ENCODE measurements at regions not wholly inside any gene's neighbourhood (a gene's known extent, or its start where the extent isn't known, plus 50 kb on each side); places are given as distances from the start of the nearest gene placed in this dataset.
A peak's percentile ranks its signal among the peaks of the same experiment; 100 is the strongest.

- H3K9me3 Mint-ChIP-seq (ENCODE audit: unreplicated experiment) = peaks cover 13% of the 10 kb centered on the region
- FAIRE-seq = no peak
These were observed 76.1 kb upstream of the RTL6 start for GRCh38 chr22:44574057-44574639.

GRCh38 chr22:44573451-44573850 is 75.4 kb upstream of the RTL6 start:
- Histone ChIP-seq H3K4me2 (ENCODE audit: low read length) (no peak overlapping the region), H3K27me3 (ENCODE audit: insufficient read depth, low read length) (no peaks in the 10 kb centered on the region), H3K9ac (ENCODE audit: low read length) (no peak overlapping the region), H3K27ac (ENCODE audit: low read depth, low read length) (no peak overlapping the region), H3K4me1 (ENCODE audit: insufficient read depth, low read length) (no peaks in the 10 kb centered on the region), H3K79me2 (ENCODE audit: insufficient read depth, low read length) (no peaks in the 10 kb centered on the region), H4K20me1 (ENCODE audit: insufficient read depth, low read length) (no peaks in the 10 kb centered on the region), H2AFZ (ENCODE audit: low read depth, low read length) (no peak overlapping the region), H3K36me3 (ENCODE audit: insufficient read depth, low read length) (no peaks in the 10 kb centered on the region), H3K9me3 (ENCODE audit: insufficient read depth, low read depth, low read length) (peaks cover 6% of the 10 kb centered on the region), H3K4me3 (ENCODE audit: insufficient read depth, low read depth, low read length) (no peak overlapping the region)
- no peaks in the 10 kb centered on the region for H3K36me3 Mint-ChIP-seq (ENCODE audit: low read depth, unreplicated experiment)
- peaks cover 49% of the 10 kb centered on the region for H3K27me3 Mint-ChIP-seq (ENCODE audit: low read depth, unreplicated experiment)
- no peak for DNase-seq (ENCODE audit: low read depth)
- H3K4me3 Mint-ChIP-seq (ENCODE audit: unreplicated experiment) = no peak overlapping the region
- no peak for TF ChIP-seq CTCF (IDR thresholded peaks at IDR 0.05; ENCODE audit: insufficient read depth, low read depth, low read length)
- TF ChIP-seq EZH2 (IDR thresholded peaks at IDR 0.05; ENCODE audit: insufficient read depth, low read length) = no peak
- H3K9me3 Mint-ChIP-seq (ENCODE audit: unreplicated experiment) = peaks cover 15% of the 10 kb centered on the region
- no peak for FAIRE-seq
- no peaks in the 10 kb centered on the region for H3K4me1 Mint-ChIP-seq (ENCODE audit: low read depth, unreplicated experiment)
- no peak overlapping the region for H3K27ac Mint-ChIP-seq (ENCODE audit: unreplicated experiment)

More at GRCh38 chr22:44574057-44574639, 76.1 kb upstream of the RTL6 start:
- H3K4me3 ChIP-seq (ENCODE audit: insufficient read depth, low read depth, low read length) = no peak overlapping the region
- Mint-ChIP-seq H3K36me3 (ENCODE audit: low read depth, unreplicated experiment) (peaks cover 3% of the 10 kb centered on the region), H3K4me3 (ENCODE audit: unreplicated experiment) (no peak overlapping the region), H3K4me1 (ENCODE audit: low read depth, unreplicated experiment) (no peaks in the 10 kb centered on the region), H3K27me3 (ENCODE audit: low read depth, unreplicated experiment) (peaks cover 56% of the 10 kb centered on the region), H3K27ac (ENCODE audit: unreplicated experiment) (no peak overlapping the region)
- H4K20me1 ChIP-seq (ENCODE audit: insufficient read depth, low read length) = no peaks in the 10 kb centered on the region
- no peak overlapping the region for H2AFZ ChIP-seq (ENCODE audit: low read depth, low read length)
- H3K79me2 ChIP-seq (ENCODE audit: insufficient read depth, low read length) = no peaks in the 10 kb centered on the region
- TF ChIP-seq EZH2 (IDR thresholded peaks at IDR 0.05; ENCODE audit: insufficient read depth, low read length) = no peak
- no peaks in the 10 kb centered on the region for H3K36me3 ChIP-seq (ENCODE audit: insufficient read depth, low read length)
- H3K4me2 ChIP-seq (ENCODE audit: low read length) = no peak overlapping the region
- no peaks in the 10 kb centered on the region for H3K4me1 ChIP-seq (ENCODE audit: insufficient read depth, low read length)
- no peak overlapping the region for H3K27ac ChIP-seq (ENCODE audit: low read depth, low read length)
- no peak overlapping the region for H3K9ac ChIP-seq (ENCODE audit: low read length)
- peaks cover 6% of the 10 kb centered on the region for H3K9me3 ChIP-seq (ENCODE audit: insufficient read depth, low read depth, low read length)
- peak; percentile 56 for DNase-seq (ENCODE audit: low read depth)
- no peaks in the 10 kb centered on the region for H3K27me3 ChIP-seq (ENCODE audit: insufficient read depth, low read length)

GRCh38 chr22:44572414-44573207 is 74.6 kb upstream of the RTL6 start:
- Histone ChIP-seq H4K20me1 (ENCODE audit: insufficient read depth, low read length) (no peaks in the 10 kb centered on the region), H2AFZ (ENCODE audit: low read depth, low read length) (no peak overlapping the region), H3K9ac (ENCODE audit: low read length) (no peak overlapping the region), H3K4me3 (ENCODE audit: insufficient read depth, low read depth, low read length) (no peak overlapping the region), H3K27ac (ENCODE audit: low read depth, low read length) (no peak overlapping the region), H3K27me3 (ENCODE audit: insufficient read depth, low read length) (no peaks in the 10 kb centered on the region), H3K79me2 (ENCODE audit: insufficient read depth, low read length) (no peaks in the 10 kb centered on the region), H3K36me3 (ENCODE audit: insufficient read depth, low read length) (no peaks in the 10 kb centered on the region), H3K4me1 (ENCODE audit: insufficient read depth, low read length) (no peaks in the 10 kb centered on the region), H3K4me2 (ENCODE audit: low read length) (no peak overlapping the region), H3K9me3 (ENCODE audit: insufficient read depth, low read depth, low read length) (peaks cover 6% of the 10 kb centered on the region)
- no peak for FAIRE-seq
- Mint-ChIP-seq H3K4me3 (ENCODE audit: unreplicated experiment) (no peak overlapping the region), H3K4me1 (ENCODE audit: low read depth, unreplicated experiment) (no peaks in the 10 kb centered on the region), H3K9me3 (ENCODE audit: unreplicated experiment) (peaks cover 16% of the 10 kb centered on the region), H3K36me3 (ENCODE audit: low read depth, unreplicated experiment) (no peaks in the 10 kb centered on the region), H3K27me3 (ENCODE audit: low read depth, unreplicated experiment) (peaks cover 48% of the 10 kb centered on the region), H3K27ac (ENCODE audit: unreplicated experiment) (no peak overlapping the region)
- TF ChIP-seq EZH2 (IDR thresholded peaks at IDR 0.05; ENCODE audit: insufficient read depth, low read length) (no peak), CTCF (IDR thresholded peaks at IDR 0.05; ENCODE audit: insufficient read depth, low read depth, low read length) (no peak)
- DNase-seq (ENCODE audit: low read depth) = no peak

All from astrocyte (in vitro differentiated cells and primary cell).